OCI-M2 (cell line): ENCODE measurements at regions not wholly inside any gene's neighbourhood (a gene's known extent, or its start where the extent isn't known, plus 50 kb on each side); places are given as distances from the start of the nearest gene placed in this dataset.
"Not testable (repeated sequence)": the region's sequence is repeated elsewhere in the genome, so short reads cannot be mapped to it uniquely, and the experiment has no call there.

Source experiments
- DNase-seq: peaks from one replicate; lab custom pipeline; 2025; ENCODE audit not compliant: unreplicated experiment; lab: John Stamatoyannopoulos, UW

DNA sequence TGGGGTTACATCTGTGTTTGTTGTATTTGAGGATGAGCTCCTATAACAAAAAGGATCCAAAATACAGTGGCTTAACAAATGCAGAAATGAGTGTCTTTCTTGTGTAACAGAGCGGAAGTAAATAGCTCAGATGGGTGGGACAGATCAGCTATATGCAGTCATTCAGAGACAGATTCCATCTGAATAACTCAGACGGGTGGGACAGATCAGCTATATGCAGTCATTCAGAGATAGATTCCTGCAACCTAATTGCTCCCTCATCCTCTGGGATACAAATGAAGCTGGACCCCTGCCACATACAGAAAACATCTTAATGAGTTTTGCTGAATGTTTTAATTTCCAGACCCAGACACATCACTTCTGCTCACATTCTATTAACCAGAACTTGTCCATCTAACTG is 332.3 kb downstream of the BCKDHB start:
- no peak for DNase-seq

GRCh38 chr6:80437801-80438200 is 331.3 kb downstream of the BCKDHB start:
- no peak for DNase-seq

- no peak for DNase-seq
These were observed 330.8 kb downstream of the BCKDHB start for GRCh38 chr6:80437221-80437620.

DNA sequence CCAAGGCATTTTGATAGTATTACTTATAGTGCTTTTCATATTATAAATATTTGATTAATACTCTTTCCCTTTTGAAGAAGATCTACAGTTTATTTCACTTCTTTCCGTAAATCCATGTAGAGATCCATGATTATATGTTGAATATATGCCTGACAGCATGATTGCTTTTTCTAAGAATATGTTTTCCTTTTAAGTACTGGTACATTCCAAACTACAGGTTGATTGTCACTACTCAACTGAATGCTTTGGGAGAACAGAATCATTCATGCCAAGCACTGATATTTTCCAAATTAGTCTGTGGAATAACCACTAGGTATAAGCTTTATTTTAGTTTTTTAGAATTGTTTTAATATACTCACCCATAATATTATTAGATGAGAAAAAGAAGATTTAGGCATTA is 330.2 kb downstream of the BCKDHB start:
- no peak for DNase-seq

DNA sequence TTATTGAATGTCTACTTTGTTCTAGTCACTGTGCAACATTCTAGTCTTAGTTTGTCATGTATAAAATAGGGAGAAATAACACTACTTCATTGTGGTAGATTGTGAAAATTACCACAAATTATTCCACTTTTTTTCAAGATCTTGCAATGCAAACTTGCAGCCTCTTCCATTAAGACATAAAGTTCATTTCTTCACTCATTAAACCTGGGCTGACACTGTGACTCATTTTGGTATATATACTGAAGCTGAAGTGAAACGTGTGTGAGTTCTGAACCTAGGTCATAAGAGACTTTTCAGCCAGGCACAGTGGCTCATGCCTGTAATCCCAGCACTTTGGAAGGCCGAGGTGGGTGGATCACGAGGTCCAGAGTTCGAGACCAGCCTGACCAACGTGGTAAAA is 329.0 kb downstream of the BCKDHB start:
- no peak for DNase-seq

GRCh38 chr6:80434691-80435350 is 328.4 kb downstream of the BCKDHB start:
- DNase-seq: no peak

- DNase-seq: no peak
These were observed 327.2 kb downstream of the BCKDHB start for GRCh38 chr6:80433673-80434025.

GRCh38 chr6:80433010-80433672 is 326.7 kb downstream of the BCKDHB start:
- DNase-seq: no peak

GRCh38 chr6:80425089-80425823 is 318.8 kb downstream of the BCKDHB start:
- DNase-seq: no peak

- no peak for DNase-seq
These were observed 305.0 kb downstream of the BCKDHB start for GRCh38 chr6:80411486-80411885.

- not testable (repeated sequence) for DNase-seq
These were observed 301.5 kb downstream of the BCKDHB start for GRCh38 chr6:80407976-80408375.

GRCh38 chr6:80404889-80405288 is 298.4 kb downstream of the BCKDHB start:
- DNase-seq: no peak

DNA sequence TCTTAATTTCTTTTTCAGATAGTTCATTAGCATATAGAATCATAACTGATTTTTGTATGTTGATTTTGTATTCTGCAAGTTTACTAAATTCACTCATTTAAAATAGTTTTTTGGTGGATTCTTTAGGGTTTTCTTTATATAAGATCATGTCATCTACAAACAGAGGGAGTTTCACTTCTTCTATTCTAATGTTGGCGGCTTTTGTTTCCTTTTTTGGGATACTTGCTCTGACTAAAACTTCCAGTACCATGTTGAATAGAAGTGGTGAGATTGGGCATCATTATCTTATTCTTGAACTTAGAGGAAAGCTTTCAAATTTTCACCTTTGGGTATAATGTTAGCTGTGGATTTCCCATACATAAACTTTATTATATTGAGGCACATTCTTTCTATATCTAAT is 296.9 kb downstream of the BCKDHB start:
- no peak for DNase-seq

DNA sequence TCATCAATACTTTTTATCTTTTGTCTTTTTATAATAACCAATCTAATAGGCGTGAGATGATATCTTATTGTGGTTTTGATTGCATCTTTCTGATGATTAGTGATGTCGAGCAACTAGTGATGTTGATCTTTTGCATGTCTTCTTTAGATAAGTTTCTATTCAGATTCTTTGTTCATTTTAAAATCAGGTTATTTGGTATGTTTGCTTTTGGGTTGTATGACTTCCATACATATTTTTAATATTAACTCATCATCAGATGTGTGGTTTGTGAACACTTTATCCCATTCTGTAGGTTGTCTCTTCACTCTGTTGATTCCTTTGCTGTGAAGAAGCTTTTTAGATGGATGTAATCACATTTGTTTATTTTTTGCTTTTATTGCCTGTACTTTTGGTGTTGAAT is 295.8 kb downstream of the BCKDHB start:
- no peak for DNase-seq
